ENCODE measurements at regions not wholly inside any gene's neighbourhood (a gene's known extent, or its start where the extent isn't known, plus 50 kb on each side); places are given as distances from the start of the nearest gene placed in this dataset.

- TF ChIP-seq, protein P1, sequence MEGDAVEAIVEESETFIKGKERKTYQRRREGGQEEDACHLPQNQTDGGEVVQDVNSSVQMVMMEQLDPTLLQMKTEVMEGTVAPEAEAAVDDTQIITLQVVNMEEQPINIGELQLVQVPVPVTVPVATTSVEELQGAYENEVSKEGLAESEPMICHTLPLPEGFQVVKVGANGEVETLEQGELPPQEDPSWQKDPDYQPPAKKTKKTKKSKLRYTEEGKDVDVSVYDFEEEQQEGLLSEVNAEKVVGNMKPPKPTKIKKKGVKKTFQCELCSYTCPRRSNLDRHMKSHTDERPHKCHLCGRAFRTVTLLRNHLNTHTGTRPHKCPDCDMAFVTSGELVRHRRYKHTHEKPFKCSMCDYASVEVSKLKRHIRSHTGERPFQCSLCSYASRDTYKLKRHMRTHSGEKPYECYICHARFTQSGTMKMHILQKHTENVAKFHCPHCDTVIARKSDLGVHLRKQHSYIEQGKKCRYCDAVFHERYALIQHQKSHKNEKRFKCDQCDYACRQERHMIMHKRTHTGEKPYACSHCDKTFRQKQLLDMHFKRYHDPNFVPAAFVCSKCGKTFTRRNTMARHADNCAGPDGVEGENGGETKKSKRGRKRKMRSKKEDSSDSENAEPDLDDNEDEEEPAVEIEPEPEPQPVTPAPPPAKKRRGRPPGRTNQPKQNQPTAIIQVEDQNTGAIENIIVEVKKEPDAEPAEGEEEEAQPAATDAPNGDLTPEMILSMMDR (IDR thresholded peaks at IDR 0.05) = no peak
- no peak for TF ChIP-seq POLR2A (IDR thresholded peaks at IDR 0.05)
These were observed 238.0 kb upstream of the TBL1XR1 start for GRCh38 chr3:177435301-177435700.
